ENCODE measurements at regions not wholly inside any gene's neighbourhood (a gene's known extent, or its start where the extent isn't known, plus 50 kb on each side); places are given as distances from the start of the nearest gene placed in this dataset.

- peaks cover 0 to 9% of the 10 kb centered on the region in 2 donors for H3K4me1 ChIP-seq (ENCODE audit: control insufficient read depth in 2 of 2, insufficient read depth in 2 of 2, low read length in 2 of 2)
- H3K4me3 ChIP-seq (ENCODE audit: low read length in 2 of 2) = no peak overlapping the region
- 97% methylated on average over 9 of the region's 9 CpGs for WGBS
- no peaks in the 10 kb centered on the region for H3K9me3 ChIP-seq (ENCODE audit: control insufficient read depth in 2 of 2, insufficient read depth in 1 of 2, low read length in 1 of 2)
- H3K36me3 ChIP-seq (ENCODE audit: control insufficient read depth in 2 of 2, insufficient read depth in 2 of 2, low read length in 1 of 2) = no peaks in the 10 kb centered on the region
- DNase-seq (ENCODE audit: low read depth in 6 of 9, low spot score in 9 of 9) = no peak
- H3K27me3 ChIP-seq (ENCODE audit: control insufficient read depth in 2 of 2, insufficient read depth in 1 of 2, low read length in 1 of 2) = no peaks in the 10 kb centered on the region
- H3K27ac ChIP-seq (ENCODE audit: low read depth in 1 of 2, low read length in 1 of 2) = no peak overlapping the region
These were observed 368.9 kb downstream of the RNF144A start for GRCh38 chr2:7286120-7286519.

GRCh38 chr2:7288484-7288883 is 371.3 kb downstream of the RNF144A start:
- Histone ChIP-seq H3K9me3 (ENCODE audit: control insufficient read depth in 2 of 2, insufficient read depth in 1 of 2, low read length in 1 of 2) (no peaks in the 10 kb centered on the region), H3K4me3 (ENCODE audit: low read length in 2 of 2) (no peak overlapping the region), H3K27me3 (ENCODE audit: control insufficient read depth in 2 of 2, insufficient read depth in 1 of 2, low read length in 1 of 2) (no peaks in the 10 kb centered on the region), H3K4me1 (ENCODE audit: control insufficient read depth in 2 of 2, insufficient read depth in 2 of 2, low read length in 2 of 2) (no peaks in the 10 kb centered on the region), H3K36me3 (ENCODE audit: control insufficient read depth in 2 of 2, insufficient read depth in 2 of 2, low read length in 1 of 2) (no peaks in the 10 kb centered on the region), H3K27ac (ENCODE audit: low read depth in 1 of 2, low read length in 1 of 2) (no peak overlapping the region)
- no peak for DNase-seq (ENCODE audit: low read depth in 6 of 9, low spot score in 9 of 9)
- WGBS = 93% methylated on average over 4 of the region's 4 CpGs

GRCh38 chr2:7289697-7290096 is 372.5 kb downstream of the RNF144A start:
- no peak for DNase-seq (ENCODE audit: low read depth in 6 of 9, low spot score in 9 of 9)
- no peak overlapping the region for H3K4me3 ChIP-seq (ENCODE audit: low read length in 2 of 2)
- H3K4me1 ChIP-seq (ENCODE audit: control insufficient read depth in 2 of 2, insufficient read depth in 2 of 2, low read length in 2 of 2) = no peaks in the 10 kb centered on the region
- no peaks in the 10 kb centered on the region for H3K27me3 ChIP-seq (ENCODE audit: control insufficient read depth in 2 of 2, insufficient read depth in 1 of 2, low read length in 1 of 2)
- no peak overlapping the region for H3K27ac ChIP-seq (ENCODE audit: low read depth in 1 of 2, low read length in 1 of 2)
- no peaks in the 10 kb centered on the region for H3K9me3 ChIP-seq (ENCODE audit: control insufficient read depth in 2 of 2, insufficient read depth in 1 of 2, low read length in 1 of 2)
- WGBS = 97% methylated on average over 7 of the region's 7 CpGs
- H3K36me3 ChIP-seq (ENCODE audit: control insufficient read depth in 2 of 2, insufficient read depth in 2 of 2, low read length in 1 of 2) = no peaks in the 10 kb centered on the region

GRCh38 chr2:7292154-7292691 is 375.0 kb downstream of the RNF144A start:
- H3K27me3 ChIP-seq (ENCODE audit: control insufficient read depth in 2 of 2, insufficient read depth in 1 of 2, low read length in 1 of 2) = no peaks in the 10 kb centered on the region
- H3K27ac ChIP-seq (ENCODE audit: low read depth in 1 of 2, low read length in 1 of 2) = no peak overlapping the region
- no peaks in the 10 kb centered on the region for H3K4me1 ChIP-seq (ENCODE audit: control insufficient read depth in 2 of 2, insufficient read depth in 2 of 2, low read length in 2 of 2)
- H3K4me3 ChIP-seq (ENCODE audit: low read length in 2 of 2) = no peak overlapping the region
- no peaks in the 10 kb centered on the region for H3K9me3 ChIP-seq (ENCODE audit: control insufficient read depth in 2 of 2, insufficient read depth in 1 of 2, low read length in 1 of 2)
- WGBS = 94% methylated on average over 7 of the region's 7 CpGs
- H3K36me3 ChIP-seq (ENCODE audit: control insufficient read depth in 2 of 2, insufficient read depth in 2 of 2, low read length in 1 of 2) = no peaks in the 10 kb centered on the region
- no peak for DNase-seq (ENCODE audit: low read depth in 6 of 9, low spot score in 9 of 9)

GRCh38 chr2:7309582-7309981 is 392.4 kb downstream of the RNF144A start:
- Histone ChIP-seq H3K4me3 (ENCODE audit: low read length in 2 of 2) (no peak overlapping the region), H3K27ac (ENCODE audit: low read depth in 1 of 2, low read length in 1 of 2) (no peak overlapping the region), H3K36me3 (ENCODE audit: control insufficient read depth in 2 of 2, insufficient read depth in 2 of 2, low read length in 1 of 2) (no peaks in the 10 kb centered on the region), H3K27me3 (ENCODE audit: control insufficient read depth in 2 of 2, insufficient read depth in 1 of 2, low read length in 1 of 2) (no peaks in the 10 kb centered on the region), H3K9me3 (ENCODE audit: control insufficient read depth in 2 of 2, insufficient read depth in 1 of 2, low read length in 1 of 2) (no peaks in the 10 kb centered on the region), H3K4me1 (ENCODE audit: control insufficient read depth in 2 of 2, insufficient read depth in 2 of 2, low read length in 2 of 2) (no peaks in the 10 kb centered on the region)
- WGBS = 98% methylated on average over 6 of the region's 6 CpGs
- no peak for DNase-seq (ENCODE audit: low read depth in 6 of 9, low spot score in 9 of 9)

- H3K27ac ChIP-seq (ENCODE audit: low read depth in 1 of 2, low read length in 1 of 2) = no peak overlapping the region
- no peaks in the 10 kb centered on the region for H3K36me3 ChIP-seq (ENCODE audit: control insufficient read depth in 2 of 2, insufficient read depth in 2 of 2, low read length in 1 of 2)
- DNase-seq (ENCODE audit: low read depth in 6 of 9, low spot score in 9 of 9) = no peak
- H3K4me1 ChIP-seq (ENCODE audit: control insufficient read depth in 2 of 2, insufficient read depth in 2 of 2, low read length in 2 of 2) = no peaks in the 10 kb centered on the region
- 83% methylated on average over 24 of the region's 24 CpGs for WGBS
- H3K9me3 ChIP-seq (ENCODE audit: control insufficient read depth in 2 of 2, insufficient read depth in 1 of 2, low read length in 1 of 2) = no peaks in the 10 kb centered on the region
- peaks cover 0 to 3% of the 10 kb centered on the region in 2 donors for H3K27me3 ChIP-seq (ENCODE audit: control insufficient read depth in 2 of 2, insufficient read depth in 1 of 2, low read length in 1 of 2)
- H3K4me3 ChIP-seq (ENCODE audit: low read length in 2 of 2) = no peak overlapping the region
These were observed 407.5 kb downstream of the RNF144A start for GRCh38 chr2:7324706-7325105.

GRCh38 chr2:7325186-7325585 is 408.0 kb downstream of the RNF144A start:
- 96% methylated on average over 4 of the region's 4 CpGs for WGBS
- H3K4me3 ChIP-seq (ENCODE audit: low read length in 2 of 2) = no peak overlapping the region
- no peak overlapping the region for H3K27ac ChIP-seq (ENCODE audit: low read depth in 1 of 2, low read length in 1 of 2)
- H3K4me1 ChIP-seq (ENCODE audit: control insufficient read depth in 2 of 2, insufficient read depth in 2 of 2, low read length in 2 of 2) = no peaks in the 10 kb centered on the region
- no peaks in the 10 kb centered on the region for H3K9me3 ChIP-seq (ENCODE audit: control insufficient read depth in 2 of 2, insufficient read depth in 1 of 2, low read length in 1 of 2)
- H3K36me3 ChIP-seq (ENCODE audit: control insufficient read depth in 2 of 2, insufficient read depth in 2 of 2, low read length in 1 of 2) = no peaks in the 10 kb centered on the region
- peaks cover 0 to 3% of the 10 kb centered on the region in 2 donors for H3K27me3 ChIP-seq (ENCODE audit: control insufficient read depth in 2 of 2, insufficient read depth in 1 of 2, low read length in 1 of 2)
- DNase-seq (ENCODE audit: low read depth in 6 of 9, low spot score in 9 of 9) = no peak

GRCh38 chr2:7329465-7329864 is 412.3 kb downstream of the RNF144A start:
- no peaks in the 10 kb centered on the region for H3K4me1 ChIP-seq (ENCODE audit: control insufficient read depth in 2 of 2, insufficient read depth in 2 of 2, low read length in 2 of 2)
- H3K4me3 ChIP-seq (ENCODE audit: low read length in 2 of 2) = no peak overlapping the region
- 100% methylated on average over 1 of the region's 1 CpG for WGBS
- H3K27ac ChIP-seq (ENCODE audit: low read depth in 1 of 2, low read length in 1 of 2) = no peak overlapping the region
- H3K36me3 ChIP-seq (ENCODE audit: control insufficient read depth in 2 of 2, insufficient read depth in 2 of 2, low read length in 1 of 2) = no peaks in the 10 kb centered on the region
- no peaks in the 10 kb centered on the region for H3K9me3 ChIP-seq (ENCODE audit: control insufficient read depth in 2 of 2, insufficient read depth in 1 of 2, low read length in 1 of 2)
- DNase-seq (ENCODE audit: low read depth in 6 of 9, low spot score in 9 of 9) = no peak
- H3K27me3 ChIP-seq (ENCODE audit: control insufficient read depth in 2 of 2, insufficient read depth in 1 of 2, low read length in 1 of 2) = peaks cover 0 to 3% of the 10 kb centered on the region in 2 donors

GRCh38 chr2:7333189-7333765 is 416.1 kb downstream of the RNF144A start:
- no peaks in the 10 kb centered on the region for H3K27me3 ChIP-seq (ENCODE audit: control insufficient read depth in 2 of 2, insufficient read depth in 1 of 2, low read length in 1 of 2)
- no peak for DNase-seq (ENCODE audit: low read depth in 6 of 9, low spot score in 9 of 9)
- no peak overlapping the region for H3K4me3 ChIP-seq (ENCODE audit: low read length in 2 of 2)
- H3K9me3 ChIP-seq (ENCODE audit: control insufficient read depth in 2 of 2, insufficient read depth in 1 of 2, low read length in 1 of 2) = no peaks in the 10 kb centered on the region
- H3K36me3 ChIP-seq (ENCODE audit: control insufficient read depth in 2 of 2, insufficient read depth in 2 of 2, low read length in 1 of 2) = no peaks in the 10 kb centered on the region
- no peaks in the 10 kb centered on the region for H3K4me1 ChIP-seq (ENCODE audit: control insufficient read depth in 2 of 2, insufficient read depth in 2 of 2, low read length in 2 of 2)
- H3K27ac ChIP-seq (ENCODE audit: low read depth in 1 of 2, low read length in 1 of 2) = no peak overlapping the region
- 9% methylated on average over 2 of the region's 2 CpGs for WGBS
